H9 (cell line): ENCODE measurements at regions not wholly inside any gene's neighbourhood (a gene's known extent, or its start where the extent isn't known, plus 50 kb on each side); places are given as distances from the start of the nearest gene placed in this dataset.

Source experiments
- DNase-seq: peaks from one replicate; pipeline ENCODE4 v3.0.0-alpha.2; 2017
- H2AFZ ChIP-seq: one replicate; pipeline ENCODE4 v1.6.1; 2013; ENCODE audit warnings: mild to moderate bottlenecking, low read length, control low read depth, moderate library complexity
- H2AK5ac ChIP-seq: 2 replicates; pipeline ENCODE4 v1.6.1; 2013; ENCODE audit warnings: low read length, control low read depth, mixed read lengths; ENCODE audit not compliant: insufficient read length
- H2BK120ac ChIP-seq: one replicate; pipeline ENCODE4 v1.6.1; 2013; ENCODE audit warnings: low read depth, mild to moderate bottlenecking, low read length, control low read depth, inconsistent platforms; ENCODE audit not compliant: poor library complexity, severe bottlenecking
- H2BK12ac ChIP-seq: 2 replicates; pipeline ENCODE4 v1.6.1; 2013; ENCODE audit warnings: low read length, control low read depth, mixed read lengths, low read depth; ENCODE audit not compliant: insufficient read length
- H2BK15ac ChIP-seq: 2 replicates; pipeline ENCODE4 v1.6.1; 2013; ENCODE audit warnings: low read depth, low read length, control low read depth
- H2BK20ac ChIP-seq: one replicate; pipeline ENCODE4 v1.6.1; 2013; ENCODE audit warnings: low read depth, mild to moderate bottlenecking, low read length, control low read depth, inconsistent platforms; ENCODE audit not compliant: poor library complexity, severe bottlenecking
- H2BK5ac ChIP-seq: 2 replicates; pipeline ENCODE4 v1.6.1; 2013; ENCODE audit warnings: low read length, control low read depth, mixed read lengths; ENCODE audit not compliant: insufficient read length
- H3K14ac ChIP-seq: 2 replicates; pipeline ENCODE4 v1.6.1; 2013; ENCODE audit warnings: low read length, control low read depth; ENCODE audit not compliant: insufficient read depth
- H3K18ac ChIP-seq: 2 replicates; pipeline ENCODE4 v1.6.1; 2013; ENCODE audit warnings: low read depth, mild to moderate bottlenecking, mixed read lengths, low read length, control low read depth; ENCODE audit not compliant: insufficient read length
- H3K23ac ChIP-seq: 2 replicates; pipeline ENCODE4 v1.6.1; 2013; ENCODE audit warnings: low read length, control low read depth, mixed read lengths, low read depth; ENCODE audit not compliant: insufficient read length
- H3K23me2 ChIP-seq: 2 replicates; pipeline ENCODE4 v1.6.1; 2013; ENCODE audit warnings: low read depth, mild to moderate bottlenecking, mixed read lengths, low read length, control low read depth; ENCODE audit not compliant: insufficient read length, poor library complexity, severe bottlenecking
- H3K27ac ChIP-seq: 2 replicates; pipeline ENCODE4 v1.5.1; 2013; ENCODE audit warnings: low read length, control low read depth, mixed read lengths, low read depth; ENCODE audit not compliant: insufficient read length
- H3K27me3 ChIP-seq: 2 replicates; pipeline ENCODE4 v1.6.1; 2013; ENCODE audit warnings: low read length, control low read depth, inconsistent platforms; ENCODE audit not compliant: insufficient read depth
- H3K4ac ChIP-seq: 2 replicates; pipeline ENCODE4 v1.6.1; 2013; ENCODE audit warnings: low read depth, mild to moderate bottlenecking, control low read depth, inconsistent platforms, low read length, moderate library complexity
- H3K4me1 ChIP-seq: 2 replicates; pipeline ENCODE4 v1.6.1; 2013; ENCODE audit warnings: low read length, control low read depth, inconsistent platforms; ENCODE audit not compliant: insufficient read depth
- H3K4me2 ChIP-seq: 2 replicates; pipeline ENCODE4 v1.6.1; 2013; ENCODE audit warnings: low read length, control low read depth, mixed read lengths; ENCODE audit not compliant: insufficient read length, insufficient read depth
- H3K56ac ChIP-seq: 2 replicates; pipeline ENCODE4 v1.6.1; 2013; ENCODE audit warnings: low read depth, mild to moderate bottlenecking, mixed read lengths, low read length, control low read depth; ENCODE audit not compliant: insufficient read length
- H3K79me1 ChIP-seq: 2 replicates; pipeline ENCODE4 v1.6.1; 2013; ENCODE audit warnings: low read depth, mild to moderate bottlenecking, moderate library complexity, low read length, control low read depth, inconsistent platforms; ENCODE audit not compliant: insufficient read depth, poor library complexity, severe bottlenecking
- H3K79me2 ChIP-seq: 2 replicates; pipeline ENCODE4 v1.6.1; 2013; ENCODE audit warnings: low read length, control low read depth, inconsistent platforms; ENCODE audit not compliant: insufficient read depth
- H3K9ac ChIP-seq: 2 replicates; pipeline ENCODE4 v1.6.1; 2013; ENCODE audit warnings: low read length, control low read depth, mixed read lengths; ENCODE audit not compliant: insufficient read length; ENCODE audit errors: extremely low read depth
- H3K9me3 ChIP-seq: one replicate; pipeline ENCODE4 v1.6.1; 2013; ENCODE audit warnings: low read depth, low read length, inconsistent platforms; ENCODE audit not compliant: control insufficient read depth
- H3T11ph ChIP-seq: one replicate; pipeline ENCODE4 v1.6.1; 2013; ENCODE audit warnings: mild to moderate bottlenecking, low read length, control low read depth, inconsistent platforms
- H4K20me1 ChIP-seq: one replicate; pipeline ENCODE4 v1.6.1; 2013; ENCODE audit not compliant: control insufficient read depth, insufficient read length, insufficient read depth
- H4K5ac ChIP-seq: 2 replicates; pipeline ENCODE4 v1.6.1; 2013; ENCODE audit warnings: low read depth, mild to moderate bottlenecking, mixed read lengths, low read length, control low read depth; ENCODE audit not compliant: insufficient read length
- H4K8ac ChIP-seq: replicated peaks from 2 replicates; pipeline ENCODE4 v1.6.1; 2013; ENCODE audit warnings: low read length, control low read depth, mixed read lengths, low read depth; ENCODE audit not compliant: insufficient read length
- H4K91ac ChIP-seq: 2 replicates; pipeline ENCODE4 v1.6.1; 2013; ENCODE audit warnings: low read depth, mild to moderate bottlenecking, moderate library complexity, mixed read lengths, low read length, control low read depth; ENCODE audit not compliant: insufficient read length
- H3K27ac Mint-ChIP-seq, 3 experiments: 2 replicates in 2 of 3; 3 replicates in 1 of 3; pipeline ENCODE4 v1.8.0; 2020 to 2021; ENCODE audit warnings: mixed read lengths in 3 of 3, mild to moderate bottlenecking in 1 of 3, moderate library complexity in 1 of 3
- H3K27me3 Mint-ChIP-seq: 2 replicates; pipeline ENCODE4 v1.8.0; 2021; ENCODE audit warnings: low read depth, mild to moderate bottlenecking, moderate library complexity, mixed read lengths
- H3K36me3 Mint-ChIP-seq, 3 experiments: 2 replicates in 2 of 3; 3 replicates in 1 of 3; pipeline ENCODE4 v1.8.0; 2020 to 2021; ENCODE audit warnings: low read depth in 3 of 3, mixed read lengths in 3 of 3; ENCODE audit not compliant: insufficient read depth in 1 of 3
- H3K4me1 Mint-ChIP-seq, 2 experiments: 2 replicates each; pipeline ENCODE4 v1.8.0; 2020; ENCODE audit warnings: mixed read lengths in 2 of 2
- H3K4me3 Mint-ChIP-seq, 2 experiments: 2 replicates in 1 of 2; 3 replicates in 1 of 2; pipeline ENCODE4 v1.8.0; 2020 to 2021; ENCODE audit warnings: mild to moderate bottlenecking in 2 of 2, mixed read lengths in 2 of 2, moderate library complexity in 1 of 2
- H3K9me3 Mint-ChIP-seq, 2 experiments: 2 replicates in 1 of 2; 3 replicates in 1 of 2; pipeline ENCODE4 v1.8.0; 2020; ENCODE audit warnings: mild to moderate bottlenecking in 2 of 2, mixed read lengths in 2 of 2, moderate library complexity in 1 of 2
- WGBS: extraction: QIAGEN DNeasy Blood & Tissue Kit; methylation state at CpG from one replicate; pipeline ENCODE4 v1.1.7; 2013; ENCODE audit warnings: missing lambda C conversion rate, low lambda C conversion rate, mixed read lengths; ENCODE audit not compliant: insufficient read length; ENCODE audit errors: extremely low coverage; 5-methylcytosine and 5-hydroxymethylcytosine counted together
- TF ChIP-seq, protein P1 (sequence below): fragments of 200-600 bp; sonication (generic); conservative IDR thresholded peaks from 3 replicates; pipeline ENCODE4 v1.8.0; 2021; ENCODE audit warnings: antibody characterized with exemption, mild to moderate bottlenecking

DNA sequence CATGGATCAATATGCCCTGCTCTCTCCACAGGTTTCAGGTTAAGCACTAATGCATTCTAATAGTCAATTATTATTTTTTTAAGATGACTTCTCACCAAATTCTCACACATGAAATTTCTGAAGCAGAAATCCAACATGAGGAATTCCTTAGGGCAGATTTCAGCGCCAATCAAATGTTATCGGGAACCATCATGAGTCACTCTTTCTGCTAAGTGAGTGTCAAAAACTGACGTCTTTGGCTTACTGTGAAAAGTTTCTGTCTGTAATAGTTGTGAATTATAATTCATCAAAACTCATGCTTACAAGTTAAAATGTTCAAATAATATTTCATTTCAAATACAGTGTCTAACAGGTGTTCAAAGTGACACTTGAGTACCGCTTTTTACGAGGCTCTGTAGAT is 1038.6 kb downstream of the SOCS6 start:
- H2AFZ ChIP-seq, result no peak overlapping the region
- no peak for DNase-seq

More for the DNA sequence above, 1038.6 kb downstream of the SOCS6 start:
- Histone ChIP-seq H3K9me3 (no peaks in the 10 kb centered on the region), H3K9ac (no peak overlapping the region), H3K18ac (no peak overlapping the region), H3K4me2 (no peak overlapping the region), H3K79me1 (no peaks in the 10 kb centered on the region), H3K4me1 (no peaks in the 10 kb centered on the region), H2BK120ac (no peak overlapping the region), H3T11ph (no peak overlapping the region), H3K27ac (no peak overlapping the region), H2BK20ac (no peak overlapping the region), H2BK5ac (no peak overlapping the region), H3K27me3 (no peaks in the 10 kb centered on the region), H3K4ac (no peak overlapping the region), H3K23ac (no peak overlapping the region), H4K8ac (no peak overlapping the region), H3K23me2 (no peaks in the 10 kb centered on the region), H4K20me1 (no peaks in the 10 kb centered on the region), H4K5ac (no peak overlapping the region), H2BK12ac (no peak overlapping the region), H3K79me2 (no peaks in the 10 kb centered on the region), H2BK15ac (no peak overlapping the region), H3K14ac (no peak overlapping the region), H4K91ac (no peak overlapping the region), H3K56ac (no peak overlapping the region), H2AK5ac (no peak overlapping the region)
- H3K36me3 Mint-ChIP-seq, result no peaks in the 10 kb centered on the region
- H3K4me1 Mint-ChIP-seq, result peaks cover 3 to 13% of the 10 kb centered on the region in 2 experiments; a peak in 2 of 4 replicates
- H3K4me3 Mint-ChIP-seq, result no peak overlapping the region
- H3K27ac Mint-ChIP-seq, result no peak overlapping the region
- H3K9me3 Mint-ChIP-seq, result no peaks in the 10 kb centered on the region
- TF ChIP-seq, protein P1, sequence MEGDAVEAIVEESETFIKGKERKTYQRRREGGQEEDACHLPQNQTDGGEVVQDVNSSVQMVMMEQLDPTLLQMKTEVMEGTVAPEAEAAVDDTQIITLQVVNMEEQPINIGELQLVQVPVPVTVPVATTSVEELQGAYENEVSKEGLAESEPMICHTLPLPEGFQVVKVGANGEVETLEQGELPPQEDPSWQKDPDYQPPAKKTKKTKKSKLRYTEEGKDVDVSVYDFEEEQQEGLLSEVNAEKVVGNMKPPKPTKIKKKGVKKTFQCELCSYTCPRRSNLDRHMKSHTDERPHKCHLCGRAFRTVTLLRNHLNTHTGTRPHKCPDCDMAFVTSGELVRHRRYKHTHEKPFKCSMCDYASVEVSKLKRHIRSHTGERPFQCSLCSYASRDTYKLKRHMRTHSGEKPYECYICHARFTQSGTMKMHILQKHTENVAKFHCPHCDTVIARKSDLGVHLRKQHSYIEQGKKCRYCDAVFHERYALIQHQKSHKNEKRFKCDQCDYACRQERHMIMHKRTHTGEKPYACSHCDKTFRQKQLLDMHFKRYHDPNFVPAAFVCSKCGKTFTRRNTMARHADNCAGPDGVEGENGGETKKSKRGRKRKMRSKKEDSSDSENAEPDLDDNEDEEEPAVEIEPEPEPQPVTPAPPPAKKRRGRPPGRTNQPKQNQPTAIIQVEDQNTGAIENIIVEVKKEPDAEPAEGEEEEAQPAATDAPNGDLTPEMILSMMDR, result no peak
- no CpG with 5 or more reads among the region's 5 CpGs for WGBS
- H3K27me3 Mint-ChIP-seq, result peaks cover 36% of the 10 kb centered on the region
